Loucy (cell line): ENCODE measurements at regions not wholly inside any gene's neighbourhood (a gene's known extent, or its start where the extent isn't known, plus 50 kb on each side); places are given as distances from the start of the nearest gene placed in this dataset.

Experiments used
- H2AFZ ChIP-seq: fragments of 200-600 bp; sonication (generic); 2 replicates; pipeline ENCODE4 v1.6.0; 2016; ENCODE audit warnings: antibody characterized with exemption, mild to moderate bottlenecking, low read length, moderate library complexity
- H3F3A ChIP-seq: fragments of 200-600 bp; 2 replicates; pipeline ENCODE4 v1.6.0; 2016; ENCODE audit warnings: antibody characterized with exemption, low read depth, mild to moderate bottlenecking
- H3K27me3 ChIP-seq: fragments of 200-600 bp; sonication (generic); 2 replicates; pipeline ENCODE4 v1.6.1; 2014; ENCODE audit warnings: low read length, mild to moderate bottlenecking; ENCODE audit not compliant: insufficient read depth, poor library complexity, severe bottlenecking
- H3K36me3 ChIP-seq: fragments of 200-600 bp; sonication (generic); 2 replicates; pipeline ENCODE4 v1.6.1; 2016; ENCODE audit warnings: low read length; ENCODE audit not compliant: insufficient read depth
- H3K4me1 ChIP-seq: fragments of 200-600 bp; sonication (generic); 2 replicates; pipeline ENCODE4 v1.5.1; 2014; ENCODE audit warnings: low read length, mild to moderate bottlenecking; ENCODE audit not compliant: insufficient read depth, poor library complexity, severe bottlenecking
- H3K4me2 ChIP-seq: fragments of 200-600 bp; sonication (generic); 2 replicates; pipeline ENCODE4 v1.6.0; 2014; ENCODE audit warnings: antibody characterized with exemption, low read length, low read depth, mild to moderate bottlenecking; ENCODE audit not compliant: poor library complexity, severe bottlenecking
- H3K4me3 ChIP-seq: fragments of 200-600 bp; sonication (generic); 2 replicates; pipeline ENCODE4 v1.5.1; 2014; ENCODE audit warnings: low read length, mild to moderate bottlenecking, mixed read lengths; ENCODE audit not compliant: poor library complexity, severe bottlenecking
- H3K79me2 ChIP-seq: fragments of 200-600 bp; sonication (generic); 2 replicates; pipeline ENCODE4 v1.6.1; 2014; ENCODE audit warnings: low read length; ENCODE audit not compliant: insufficient read depth
- H3K9ac ChIP-seq: fragments of 200-600 bp; sonication (generic); 2 replicates; pipeline ENCODE4 v1.6.0; 2014; ENCODE audit warnings: mild to moderate bottlenecking, low read depth, low read length, moderate library complexity; ENCODE audit not compliant: poor library complexity, severe bottlenecking
- H3K9me2 ChIP-seq: fragments of 200-600 bp; sonication (generic); replicated peaks from 2 replicates; pipeline ENCODE4 v1.6.1; 2016; ENCODE audit warnings: low read depth, low read length, mixed read lengths
- H3K9me3 ChIP-seq: fragments of 200-600 bp; sonication (generic); 2 replicates; pipeline ENCODE4 v1.6.1; 2014; ENCODE audit warnings: mild to moderate bottlenecking, antibody characterized with exemption, low read length, low read depth; ENCODE audit not compliant: insufficient read depth
- H4K20me1 ChIP-seq: fragments of 200-600 bp; sonication (generic); 2 replicates; pipeline ENCODE4 v1.6.0; 2014; ENCODE audit warnings: antibody characterized with exemption, low read length, mild to moderate bottlenecking; ENCODE audit not compliant: insufficient read depth, poor library complexity, severe bottlenecking
- EZH2phosphoT487 ChIP-seq: fragments of 200-600 bp; IDR thresholded peaks from 2 replicates; pipeline ENCODE4 v1.6.1; 2018; ENCODE audit warnings: antibody characterized with exemption, mild to moderate bottlenecking, moderate library complexity, borderline replicate concordance
- TF ChIP-seq, protein P1 (sequence below): fragments of 200-600 bp; sonication (generic); conservative IDR thresholded peaks from 2 replicates; pipeline ENCODE4 v1.5.1; 2014; ENCODE audit warnings: mild to moderate bottlenecking, antibody characterized with exemption, low read length

- H3K4me1 ChIP-seq, result no peaks in the 10 kb centered on the region
- no peaks in the 10 kb centered on the region for H3K27me3 ChIP-seq
- H3K79me2 ChIP-seq, result no peaks in the 10 kb centered on the region
- no peaks in the 10 kb centered on the region for H3K36me3 ChIP-seq
- TF ChIP-seq, protein P1, sequence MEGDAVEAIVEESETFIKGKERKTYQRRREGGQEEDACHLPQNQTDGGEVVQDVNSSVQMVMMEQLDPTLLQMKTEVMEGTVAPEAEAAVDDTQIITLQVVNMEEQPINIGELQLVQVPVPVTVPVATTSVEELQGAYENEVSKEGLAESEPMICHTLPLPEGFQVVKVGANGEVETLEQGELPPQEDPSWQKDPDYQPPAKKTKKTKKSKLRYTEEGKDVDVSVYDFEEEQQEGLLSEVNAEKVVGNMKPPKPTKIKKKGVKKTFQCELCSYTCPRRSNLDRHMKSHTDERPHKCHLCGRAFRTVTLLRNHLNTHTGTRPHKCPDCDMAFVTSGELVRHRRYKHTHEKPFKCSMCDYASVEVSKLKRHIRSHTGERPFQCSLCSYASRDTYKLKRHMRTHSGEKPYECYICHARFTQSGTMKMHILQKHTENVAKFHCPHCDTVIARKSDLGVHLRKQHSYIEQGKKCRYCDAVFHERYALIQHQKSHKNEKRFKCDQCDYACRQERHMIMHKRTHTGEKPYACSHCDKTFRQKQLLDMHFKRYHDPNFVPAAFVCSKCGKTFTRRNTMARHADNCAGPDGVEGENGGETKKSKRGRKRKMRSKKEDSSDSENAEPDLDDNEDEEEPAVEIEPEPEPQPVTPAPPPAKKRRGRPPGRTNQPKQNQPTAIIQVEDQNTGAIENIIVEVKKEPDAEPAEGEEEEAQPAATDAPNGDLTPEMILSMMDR, result no peak
- TF ChIP-seq EZH2phosphoT487, result no peak
- H3F3A ChIP-seq, result no peaks in the 10 kb centered on the region
- no peak overlapping the region for H3K4me2 ChIP-seq
- no peak overlapping the region for H2AFZ ChIP-seq
- no peak overlapping the region for H3K9ac ChIP-seq
- no peak overlapping the region for H3K4me3 ChIP-seq
- H3K9me3 ChIP-seq, result no peaks in the 10 kb centered on the region
- H4K20me1 ChIP-seq, result no peaks in the 10 kb centered on the region
- H3K9me2 ChIP-seq, result no peaks in the 10 kb centered on the region
Measured at GRCh38 chr4:136908122-136908521, 624.2 kb downstream of the PCDH18 start.

- H3K9me3 ChIP-seq, result no peaks in the 10 kb centered on the region
- H4K20me1 ChIP-seq, result no peaks in the 10 kb centered on the region
- no peaks in the 10 kb centered on the region for H3K79me2 ChIP-seq
Measured at GRCh38 chr4:136900696-136901095, 631.6 kb downstream of the PCDH18 start.

GRCh38 chr4:136898590-136899248, 633.6 kb downstream of the PCDH18 start:
- H3K9me2 ChIP-seq, result no peaks in the 10 kb centered on the region
- TF ChIP-seq, protein P1, result no peak
- no peak for TF ChIP-seq EZH2phosphoT487
- H3K79me2 ChIP-seq, result no peaks in the 10 kb centered on the region
- no peak overlapping the region for H3K9ac ChIP-seq
- H3F3A ChIP-seq, result no peaks in the 10 kb centered on the region
- H3K9me3 ChIP-seq, result no peaks in the 10 kb centered on the region
- H3K27me3 ChIP-seq, result no peaks in the 10 kb centered on the region
- no peaks in the 10 kb centered on the region for H4K20me1 ChIP-seq
- H3K4me3 ChIP-seq, result no peak overlapping the region
- no peaks in the 10 kb centered on the region for H3K4me1 ChIP-seq
- no peaks in the 10 kb centered on the region for H3K36me3 ChIP-seq
- H3K4me2 ChIP-seq, result no peak overlapping the region
- H2AFZ ChIP-seq, result no peak overlapping the region

More at GRCh38 chr4:136900696-136901095, 631.6 kb downstream of the PCDH18 start:
- no peak overlapping the region for H3K4me2 ChIP-seq
- H3K27me3 ChIP-seq, result no peaks in the 10 kb centered on the region
- no peak overlapping the region for H3K4me3 ChIP-seq
- TF ChIP-seq, protein P1, result no peak
- TF ChIP-seq EZH2phosphoT487, result no peak
- H3F3A ChIP-seq, result no peaks in the 10 kb centered on the region
- H3K36me3 ChIP-seq, result no peaks in the 10 kb centered on the region
- H3K4me1 ChIP-seq, result no peaks in the 10 kb centered on the region
- H3K9me2 ChIP-seq, result no peaks in the 10 kb centered on the region
- no peak overlapping the region for H2AFZ ChIP-seq
- no peak overlapping the region for H3K9ac ChIP-seq
